Endothelial cell (in vitro differentiated cells): ENCODE measurements at regions not wholly inside any gene's neighbourhood (a gene's known extent, or its start where the extent isn't known, plus 50 kb on each side); places are given as distances from the start of the nearest gene placed in this dataset.

Experiments
- DNase-seq: peaks from one replicate; pipeline ENCODE4 v3.0.0; 2021; ENCODE audit warnings: low spot score
- H3K27ac Mint-ChIP-seq: one replicate; pipeline ENCODE4 v1.8.0; 2021; ENCODE audit warnings: mixed read lengths, inconsistent platforms; ENCODE audit not compliant: unreplicated experiment
- H3K27me3 Mint-ChIP-seq: one replicate; pipeline ENCODE4 v1.8.0; 2021; ENCODE audit warnings: mild to moderate bottlenecking, moderate library complexity, mixed read lengths, inconsistent platforms; ENCODE audit not compliant: unreplicated experiment
- H3K36me3 Mint-ChIP-seq: one replicate; pipeline ENCODE4 v1.8.0; 2021; ENCODE audit warnings: mild to moderate bottlenecking, low read depth, mixed read lengths, inconsistent platforms; ENCODE audit not compliant: unreplicated experiment
- H3K4me1 Mint-ChIP-seq: one replicate; pipeline ENCODE4 v1.8.0; 2021; ENCODE audit warnings: mild to moderate bottlenecking, mixed read lengths, inconsistent platforms; ENCODE audit not compliant: unreplicated experiment
- H3K4me3 Mint-ChIP-seq: one replicate; pipeline ENCODE4 v1.8.0; 2021; ENCODE audit warnings: mild to moderate bottlenecking, mixed read lengths, inconsistent platforms; ENCODE audit not compliant: unreplicated experiment
- H3K9me3 Mint-ChIP-seq: one replicate; pipeline ENCODE4 v1.8.0; 2021; ENCODE audit warnings: mixed read lengths, inconsistent platforms; ENCODE audit not compliant: unreplicated experiment
- CTCF ChIP-seq: fragments of 200-600 bp; sonication (generic); IDR thresholded peaks from one replicate; pipeline ENCODE4 v1.5.0; 2021; ENCODE audit warnings: antibody characterized with exemption; ENCODE audit not compliant: unreplicated experiment

GRCh38 chrX:16005917-16006316 lies 117.4 kb upstream of the GRPR start:
- Mint-ChIP-seq H3K4me1 (peaks cover 3% of the 10 kb centered on the region), H3K9me3 (no peaks in the 10 kb centered on the region), H3K4me3 (no peak overlapping the region), H3K36me3 (no peaks in the 10 kb centered on the region), H3K27me3 (no peaks in the 10 kb centered on the region), H3K27ac (no peak overlapping the region)
- no peak for TF ChIP-seq CTCF
- DNase-seq: no peak

- DNase-seq: no peak
- no peaks in the 10 kb centered on the region for H3K9me3 Mint-ChIP-seq
- H3K27me3 Mint-ChIP-seq: no peaks in the 10 kb centered on the region
- no peak for TF ChIP-seq CTCF
- H3K27ac Mint-ChIP-seq: peak overlapping the region; percentile 40
- H3K36me3 Mint-ChIP-seq: no peaks in the 10 kb centered on the region
- H3K4me1 Mint-ChIP-seq: peaks cover 3% of the 10 kb centered on the region
- no peak overlapping the region for H3K4me3 Mint-ChIP-seq
These were observed 121.2 kb upstream of the GRPR start for GRCh38 chrX:16002185-16002584.

- H3K27ac Mint-ChIP-seq: no peak overlapping the region
- H3K27me3 Mint-ChIP-seq: no peaks in the 10 kb centered on the region
- no peak for DNase-seq
- TF ChIP-seq CTCF: no peak
- H3K9me3 Mint-ChIP-seq: no peaks in the 10 kb centered on the region
- H3K4me3 Mint-ChIP-seq: no peak overlapping the region
- peaks cover 3% of the 10 kb centered on the region for H3K4me1 Mint-ChIP-seq
- no peaks in the 10 kb centered on the region for H3K36me3 Mint-ChIP-seq
These were observed 125.0 kb upstream of the GRPR start for GRCh38 chrX:15998350-15998749.

- Mint-ChIP-seq H3K4me1 (peaks cover 20% of the 10 kb centered on the region), H3K36me3 (no peaks in the 10 kb centered on the region), H3K27ac (peak overlapping the region; percentile 57), H3K9me3 (no peaks in the 10 kb centered on the region), H3K27me3 (no peaks in the 10 kb centered on the region), H3K4me3 (no peak overlapping the region)
- no peak for DNase-seq
- no peak for TF ChIP-seq CTCF
These were observed 133.6 kb upstream of the GRPR start for GRCh38 chrX:15989716-15990115.

- H3K9me3 Mint-ChIP-seq: no peaks in the 10 kb centered on the region
- peak overlapping the region; percentile 62 for H3K4me3 Mint-ChIP-seq
- no peak for TF ChIP-seq CTCF
- DNase-seq: no peak
- peaks cover 20% of the 10 kb centered on the region for H3K4me1 Mint-ChIP-seq
- peak overlapping the region; percentile 87 for H3K27ac Mint-ChIP-seq
- H3K36me3 Mint-ChIP-seq: no peaks in the 10 kb centered on the region
- H3K27me3 Mint-ChIP-seq: no peaks in the 10 kb centered on the region
These were observed 134.3 kb upstream of the AP1S2 start for GRCh38 chrX:15988661-15989603.
